ENCODE measurements at regions not wholly inside any gene's neighbourhood (a gene's known extent, or its start where the extent isn't known, plus 50 kb on each side); places are given as distances from the start of the nearest gene placed in this dataset.

DNA sequence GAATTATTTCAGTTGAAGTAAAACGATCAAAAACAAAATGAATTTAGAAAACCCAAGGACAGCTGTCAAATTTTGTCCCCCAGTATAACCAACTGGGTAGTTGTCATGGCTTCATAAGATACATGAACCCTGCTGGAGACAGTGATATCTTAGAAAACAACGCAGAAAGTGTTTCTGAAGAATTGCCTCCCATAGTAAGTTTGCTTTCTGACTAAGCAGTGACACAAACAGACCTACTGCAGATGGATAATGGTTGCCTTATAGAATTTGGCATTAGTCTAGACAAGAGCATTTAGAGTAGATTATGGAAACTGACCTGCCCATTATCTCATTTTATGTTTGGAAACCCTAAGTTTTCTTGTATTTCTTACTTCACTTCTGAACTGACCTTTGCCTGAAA lies 187.7 kb upstream of the KCNN2 start (continued):
- TF ChIP-seq EZH2 (IDR thresholded peaks at IDR 0.05; ENCODE audit: low read depth, unreplicated experiment) = no peak
- TF ChIP-seq, protein P1, sequence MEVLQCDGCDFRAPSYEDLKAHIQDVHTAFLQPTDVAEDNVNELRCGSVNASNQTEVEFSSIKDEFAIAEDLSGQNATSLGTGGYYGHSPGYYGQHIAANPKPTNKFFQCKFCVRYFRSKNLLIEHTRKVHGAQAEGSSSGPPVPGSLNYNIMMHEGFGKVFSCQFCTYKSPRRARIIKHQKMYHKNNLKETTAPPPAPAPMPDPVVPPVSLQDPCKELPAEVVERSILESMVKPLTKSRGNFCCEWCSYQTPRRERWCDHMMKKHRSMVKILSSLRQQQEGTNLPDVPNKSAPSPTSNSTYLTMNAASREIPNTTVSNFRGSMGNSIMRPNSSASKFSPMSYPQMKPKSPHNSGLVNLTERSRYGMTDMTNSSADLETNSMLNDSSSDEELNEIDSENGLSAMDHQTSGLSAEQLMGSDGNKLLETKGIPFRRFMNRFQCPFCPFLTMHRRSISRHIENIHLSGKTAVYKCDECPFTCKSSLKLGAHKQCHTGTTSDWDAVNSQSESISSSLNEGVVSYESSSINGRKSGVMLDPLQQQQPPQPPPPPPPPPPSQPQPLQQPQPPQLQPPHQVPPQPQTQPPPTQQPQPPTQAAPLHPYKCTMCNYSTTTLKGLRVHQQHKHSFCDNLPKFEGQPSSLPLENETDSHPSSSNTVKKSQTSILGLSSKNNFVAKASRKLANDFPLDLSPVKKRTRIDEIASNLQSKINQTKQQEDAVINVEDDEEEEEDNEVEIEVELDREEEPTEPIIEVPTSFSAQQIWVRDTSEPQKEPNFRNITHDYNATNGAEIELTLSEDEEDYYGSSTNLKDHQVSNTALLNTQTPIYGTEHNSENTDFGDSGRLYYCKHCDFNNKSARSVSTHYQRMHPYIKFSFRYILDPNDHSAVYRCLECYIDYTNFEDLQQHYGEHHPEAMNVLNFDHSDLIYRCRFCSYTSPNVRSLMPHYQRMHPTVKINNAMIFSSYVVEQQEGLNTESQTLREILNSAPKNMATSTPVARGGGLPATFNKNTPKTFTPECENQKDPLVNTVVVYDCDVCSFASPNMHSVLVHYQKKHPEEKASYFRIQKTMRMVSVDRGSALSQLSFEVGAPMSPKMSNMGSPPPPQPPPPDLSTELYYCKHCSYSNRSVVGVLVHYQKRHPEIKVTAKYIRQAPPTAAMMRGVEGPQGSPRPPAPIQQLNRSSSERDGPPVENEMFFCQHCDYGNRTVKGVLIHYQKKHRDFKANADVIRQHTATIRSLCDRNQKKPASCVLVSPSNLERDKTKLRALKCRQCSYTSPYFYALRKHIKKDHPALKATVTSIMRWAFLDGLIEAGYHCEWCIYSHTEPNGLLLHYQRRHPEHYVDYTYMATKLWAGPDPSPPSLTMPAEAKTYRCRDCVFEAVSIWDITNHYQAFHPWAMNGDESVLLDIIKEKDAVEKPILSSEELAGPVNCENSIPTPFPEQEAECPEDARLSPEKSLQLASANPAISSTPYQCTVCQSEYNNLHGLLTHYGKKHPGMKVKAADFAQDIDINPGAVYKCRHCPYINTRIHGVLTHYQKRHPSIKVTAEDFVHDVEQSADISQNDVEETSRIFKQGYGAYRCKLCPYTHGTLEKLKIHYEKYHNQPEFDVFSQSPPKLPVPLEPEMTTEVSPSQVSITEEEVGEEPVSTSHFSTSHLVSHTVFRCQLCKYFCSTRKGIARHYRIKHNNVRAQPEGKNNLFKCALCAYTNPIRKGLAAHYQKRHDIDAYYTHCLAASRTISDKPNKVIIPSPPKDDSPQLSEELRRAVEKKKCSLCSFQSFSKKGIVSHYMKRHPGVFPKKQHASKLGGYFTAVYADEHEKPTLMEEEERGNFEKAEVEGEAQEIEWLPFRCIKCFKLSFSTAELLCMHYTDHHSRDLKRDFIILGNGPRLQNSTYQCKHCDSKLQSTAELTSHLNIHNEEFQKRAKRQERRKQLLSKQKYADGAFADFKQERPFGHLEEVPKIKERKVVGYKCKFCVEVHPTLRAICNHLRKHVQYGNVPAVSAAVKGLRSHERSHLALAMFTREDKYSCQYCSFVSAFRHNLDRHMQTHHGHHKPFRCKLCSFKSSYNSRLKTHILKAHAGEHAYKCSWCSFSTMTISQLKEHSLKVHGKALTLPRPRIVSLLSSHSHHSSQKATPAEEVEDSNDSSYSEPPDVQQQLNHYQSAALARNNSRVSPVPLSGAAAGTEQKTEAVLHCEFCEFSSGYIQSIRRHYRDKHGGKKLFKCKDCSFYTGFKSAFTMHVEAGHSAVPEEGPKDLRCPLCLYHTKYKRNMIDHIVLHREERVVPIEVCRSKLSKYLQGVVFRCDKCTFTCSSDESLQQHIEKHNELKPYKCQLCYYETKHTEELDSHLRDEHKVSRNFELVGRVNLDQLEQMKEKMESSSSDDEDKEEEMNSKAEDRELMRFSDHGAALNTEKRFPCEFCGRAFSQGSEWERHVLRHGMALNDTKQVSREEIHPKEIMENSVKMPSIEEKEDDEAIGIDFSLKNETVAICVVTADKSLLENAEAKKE (CRISPR knock-in tag; IDR thresholded peaks at IDR 0.05) = no peak
- no peak for TF ChIP-seq STAT1 (IDR thresholded peaks at IDR 0.05; ENCODE audit: unreplicated experiment)

DNA sequence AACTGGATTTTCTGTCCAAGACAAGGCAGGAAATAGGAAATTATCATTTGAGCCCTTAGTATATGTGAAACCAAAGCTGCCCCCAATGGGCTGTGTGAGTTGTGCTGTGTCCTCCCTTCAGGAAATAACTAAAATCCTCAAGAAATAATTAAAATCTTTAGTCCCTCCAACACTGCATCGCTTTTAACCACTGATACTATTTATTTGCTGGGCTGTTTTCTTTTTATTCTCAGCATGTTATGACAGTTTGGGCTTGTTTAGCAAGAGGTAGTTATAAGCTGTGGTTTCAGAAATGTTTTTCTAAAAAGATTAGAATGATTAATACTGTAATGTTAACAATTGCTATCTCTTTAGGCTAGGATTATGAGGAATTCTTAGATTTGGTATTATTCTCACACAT lies 187.0 kb upstream of the KCNN2 start:
- Histone ChIP-seq H3K36me3 (ENCODE audit: insufficient read depth) (no peaks in the 10 kb centered on the region), H3F3A (replicated peaks; ENCODE audit: low read depth) (no peaks in the 10 kb centered on the region), H3K27ac (ENCODE audit: low read depth) (no peak overlapping the region), H3K4me1 (ENCODE audit: insufficient read depth) (no peaks in the 10 kb centered on the region), H3K4me3 (no peak overlapping the region), H2AFZ (no peak overlapping the region), H3K27me3 (ENCODE audit: insufficient read depth) (no peaks in the 10 kb centered on the region), H3K79me2 (replicated peaks; ENCODE audit: insufficient read depth) (no peaks in the 10 kb centered on the region), H3K4me2 (no peak overlapping the region), H3K9me2 (ENCODE audit: insufficient read depth) (no peaks in the 10 kb centered on the region), H4K20me1 (replicated peaks; ENCODE audit: insufficient read depth) (no peaks in the 10 kb centered on the region)
- Mint-ChIP-seq H3K36me3 (ENCODE audit: low read depth) (peaks cover 7% of the 10 kb centered on the region; the same call in 2 of the 3 replicates), H3K9me3 (peaks cover 12% of the 10 kb centered on the region), H3K27me3 (ENCODE audit: insufficient read depth, low read depth, poor library complexity) (no peaks in the 10 kb centered on the region), H3K4me3 (no peak overlapping the region), H3K4me1 (peaks cover 7% of the 10 kb centered on the region; the same call in 2 of the 3 replicates), H3K27ac (no peak overlapping the region)
- DNase-seq (ENCODE audit: low spot score) (no peak), ATAC-seq (no peak)
- TF ChIP-seq STAT1 (IDR thresholded peaks at IDR 0.05; ENCODE audit: unreplicated experiment) (no peak), JUNB (IDR thresholded peaks at IDR 0.05; ENCODE audit: unreplicated experiment) (no peak), EZH2phosphoT487 (IDR thresholded peaks at IDR 0.05; ENCODE audit: unreplicated experiment) (no peak)
- TF ChIP-seq, protein P2, sequence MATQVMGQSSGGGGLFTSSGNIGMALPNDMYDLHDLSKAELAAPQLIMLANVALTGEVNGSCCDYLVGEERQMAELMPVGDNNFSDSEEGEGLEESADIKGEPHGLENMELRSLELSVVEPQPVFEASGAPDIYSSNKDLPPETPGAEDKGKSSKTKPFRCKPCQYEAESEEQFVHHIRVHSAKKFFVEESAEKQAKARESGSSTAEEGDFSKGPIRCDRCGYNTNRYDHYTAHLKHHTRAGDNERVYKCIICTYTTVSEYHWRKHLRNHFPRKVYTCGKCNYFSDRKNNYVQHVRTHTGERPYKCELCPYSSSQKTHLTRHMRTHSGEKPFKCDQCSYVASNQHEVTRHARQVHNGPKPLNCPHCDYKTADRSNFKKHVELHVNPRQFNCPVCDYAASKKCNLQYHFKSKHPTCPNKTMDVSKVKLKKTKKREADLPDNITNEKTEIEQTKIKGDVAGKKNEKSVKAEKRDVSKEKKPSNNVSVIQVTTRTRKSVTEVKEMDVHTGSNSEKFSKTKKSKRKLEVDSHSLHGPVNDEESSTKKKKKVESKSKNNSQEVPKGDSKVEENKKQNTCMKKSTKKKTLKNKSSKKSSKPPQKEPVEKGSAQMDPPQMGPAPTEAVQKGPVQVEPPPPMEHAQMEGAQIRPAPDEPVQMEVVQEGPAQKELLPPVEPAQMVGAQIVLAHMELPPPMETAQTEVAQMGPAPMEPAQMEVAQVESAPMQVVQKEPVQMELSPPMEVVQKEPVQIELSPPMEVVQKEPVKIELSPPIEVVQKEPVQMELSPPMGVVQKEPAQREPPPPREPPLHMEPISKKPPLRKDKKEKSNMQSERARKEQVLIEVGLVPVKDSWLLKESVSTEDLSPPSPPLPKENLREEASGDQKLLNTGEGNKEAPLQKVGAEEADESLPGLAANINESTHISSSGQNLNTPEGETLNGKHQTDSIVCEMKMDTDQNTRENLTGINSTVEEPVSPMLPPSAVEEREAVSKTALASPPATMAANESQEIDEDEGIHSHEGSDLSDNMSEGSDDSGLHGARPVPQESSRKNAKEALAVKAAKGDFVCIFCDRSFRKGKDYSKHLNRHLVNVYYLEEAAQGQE (IDR thresholded peaks at IDR 0.05; ENCODE audit: unreplicated experiment) = no peak
- TF ChIP-seq, protein P1 (CRISPR knock-in tag; IDR thresholded peaks at IDR 0.05) = no peak
